H9 (cell line): ENCODE measurements at regions not wholly inside any gene's neighbourhood (a gene's known extent, or its start where the extent isn't known, plus 50 kb on each side); places are given as distances from the start of the nearest gene placed in this dataset.

Source experiments
- DNase-seq: peaks from one replicate; pipeline ENCODE4 v3.0.0-alpha.2; 2017
- H2AFZ ChIP-seq: one replicate; pipeline ENCODE4 v1.6.1; 2013; ENCODE audit warnings: mild to moderate bottlenecking, low read length, control low read depth, moderate library complexity
- H2AK5ac ChIP-seq: 2 replicates; pipeline ENCODE4 v1.6.1; 2013; ENCODE audit warnings: low read length, control low read depth, mixed read lengths; ENCODE audit not compliant: insufficient read length
- H2BK120ac ChIP-seq: one replicate; pipeline ENCODE4 v1.6.1; 2013; ENCODE audit warnings: low read depth, mild to moderate bottlenecking, low read length, control low read depth, inconsistent platforms; ENCODE audit not compliant: poor library complexity, severe bottlenecking
- H2BK12ac ChIP-seq: 2 replicates; pipeline ENCODE4 v1.6.1; 2013; ENCODE audit warnings: low read length, control low read depth, mixed read lengths, low read depth; ENCODE audit not compliant: insufficient read length
- H2BK15ac ChIP-seq: 2 replicates; pipeline ENCODE4 v1.6.1; 2013; ENCODE audit warnings: low read depth, low read length, control low read depth
- H2BK20ac ChIP-seq: one replicate; pipeline ENCODE4 v1.6.1; 2013; ENCODE audit warnings: low read depth, mild to moderate bottlenecking, low read length, control low read depth, inconsistent platforms; ENCODE audit not compliant: poor library complexity, severe bottlenecking
- H2BK5ac ChIP-seq: 2 replicates; pipeline ENCODE4 v1.6.1; 2013; ENCODE audit warnings: low read length, control low read depth, mixed read lengths; ENCODE audit not compliant: insufficient read length
- H3K14ac ChIP-seq: 2 replicates; pipeline ENCODE4 v1.6.1; 2013; ENCODE audit warnings: low read length, control low read depth; ENCODE audit not compliant: insufficient read depth
- H3K18ac ChIP-seq: 2 replicates; pipeline ENCODE4 v1.6.1; 2013; ENCODE audit warnings: low read depth, mild to moderate bottlenecking, mixed read lengths, low read length, control low read depth; ENCODE audit not compliant: insufficient read length
- H3K23ac ChIP-seq: 2 replicates; pipeline ENCODE4 v1.6.1; 2013; ENCODE audit warnings: low read length, control low read depth, mixed read lengths, low read depth; ENCODE audit not compliant: insufficient read length
- H3K23me2 ChIP-seq: 2 replicates; pipeline ENCODE4 v1.6.1; 2013; ENCODE audit warnings: low read depth, mild to moderate bottlenecking, mixed read lengths, low read length, control low read depth; ENCODE audit not compliant: insufficient read length, poor library complexity, severe bottlenecking
- H3K27ac ChIP-seq: 2 replicates; pipeline ENCODE4 v1.5.1; 2013; ENCODE audit warnings: low read length, control low read depth, mixed read lengths, low read depth; ENCODE audit not compliant: insufficient read length
- H3K27me3 ChIP-seq: 2 replicates; pipeline ENCODE4 v1.6.1; 2013; ENCODE audit warnings: low read length, control low read depth, inconsistent platforms; ENCODE audit not compliant: insufficient read depth
- H3K4ac ChIP-seq: 2 replicates; pipeline ENCODE4 v1.6.1; 2013; ENCODE audit warnings: low read depth, mild to moderate bottlenecking, control low read depth, inconsistent platforms, low read length, moderate library complexity
- H3K4me1 ChIP-seq: 2 replicates; pipeline ENCODE4 v1.6.1; 2013; ENCODE audit warnings: low read length, control low read depth, inconsistent platforms; ENCODE audit not compliant: insufficient read depth
- H3K4me2 ChIP-seq: 2 replicates; pipeline ENCODE4 v1.6.1; 2013; ENCODE audit warnings: low read length, control low read depth, mixed read lengths; ENCODE audit not compliant: insufficient read length, insufficient read depth
- H3K56ac ChIP-seq: 2 replicates; pipeline ENCODE4 v1.6.1; 2013; ENCODE audit warnings: low read depth, mild to moderate bottlenecking, mixed read lengths, low read length, control low read depth; ENCODE audit not compliant: insufficient read length
- H3K79me1 ChIP-seq: 2 replicates; pipeline ENCODE4 v1.6.1; 2013; ENCODE audit warnings: low read depth, mild to moderate bottlenecking, moderate library complexity, low read length, control low read depth, inconsistent platforms; ENCODE audit not compliant: insufficient read depth, poor library complexity, severe bottlenecking
- H3K79me2 ChIP-seq: 2 replicates; pipeline ENCODE4 v1.6.1; 2013; ENCODE audit warnings: low read length, control low read depth, inconsistent platforms; ENCODE audit not compliant: insufficient read depth
- H3K9ac ChIP-seq: 2 replicates; pipeline ENCODE4 v1.6.1; 2013; ENCODE audit warnings: low read length, control low read depth, mixed read lengths; ENCODE audit not compliant: insufficient read length; ENCODE audit errors: extremely low read depth
- H3K9me3 ChIP-seq: one replicate; pipeline ENCODE4 v1.6.1; 2013; ENCODE audit warnings: low read depth, low read length, inconsistent platforms; ENCODE audit not compliant: control insufficient read depth
- H3T11ph ChIP-seq: one replicate; pipeline ENCODE4 v1.6.1; 2013; ENCODE audit warnings: mild to moderate bottlenecking, low read length, control low read depth, inconsistent platforms
- H4K20me1 ChIP-seq: one replicate; pipeline ENCODE4 v1.6.1; 2013; ENCODE audit not compliant: control insufficient read depth, insufficient read length, insufficient read depth
- H4K5ac ChIP-seq: 2 replicates; pipeline ENCODE4 v1.6.1; 2013; ENCODE audit warnings: low read depth, mild to moderate bottlenecking, mixed read lengths, low read length, control low read depth; ENCODE audit not compliant: insufficient read length
- H4K8ac ChIP-seq: replicated peaks from 2 replicates; pipeline ENCODE4 v1.6.1; 2013; ENCODE audit warnings: low read length, control low read depth, mixed read lengths, low read depth; ENCODE audit not compliant: insufficient read length
- H4K91ac ChIP-seq: 2 replicates; pipeline ENCODE4 v1.6.1; 2013; ENCODE audit warnings: low read depth, mild to moderate bottlenecking, moderate library complexity, mixed read lengths, low read length, control low read depth; ENCODE audit not compliant: insufficient read length
- H3K27ac Mint-ChIP-seq, 3 experiments: 2 replicates in 2 of 3; 3 replicates in 1 of 3; pipeline ENCODE4 v1.8.0; 2020 to 2021; ENCODE audit warnings: mixed read lengths in 3 of 3, mild to moderate bottlenecking in 1 of 3, moderate library complexity in 1 of 3
- H3K27me3 Mint-ChIP-seq: 2 replicates; pipeline ENCODE4 v1.8.0; 2021; ENCODE audit warnings: low read depth, mild to moderate bottlenecking, moderate library complexity, mixed read lengths
- H3K36me3 Mint-ChIP-seq, 3 experiments: 2 replicates in 2 of 3; 3 replicates in 1 of 3; pipeline ENCODE4 v1.8.0; 2020 to 2021; ENCODE audit warnings: low read depth in 3 of 3, mixed read lengths in 3 of 3; ENCODE audit not compliant: insufficient read depth in 1 of 3
- H3K4me1 Mint-ChIP-seq, 2 experiments: 2 replicates each; pipeline ENCODE4 v1.8.0; 2020; ENCODE audit warnings: mixed read lengths in 2 of 2
- H3K4me3 Mint-ChIP-seq, 2 experiments: 2 replicates in 1 of 2; 3 replicates in 1 of 2; pipeline ENCODE4 v1.8.0; 2020 to 2021; ENCODE audit warnings: mild to moderate bottlenecking in 2 of 2, mixed read lengths in 2 of 2, moderate library complexity in 1 of 2
- H3K9me3 Mint-ChIP-seq, 2 experiments: 2 replicates in 1 of 2; 3 replicates in 1 of 2; pipeline ENCODE4 v1.8.0; 2020; ENCODE audit warnings: mild to moderate bottlenecking in 2 of 2, mixed read lengths in 2 of 2, moderate library complexity in 1 of 2
- CTCF ChIP-seq: fragments of 200-600 bp; sonication (generic); conservative IDR thresholded peaks from 3 replicates; pipeline ENCODE4 v1.8.0; 2021; ENCODE audit warnings: antibody characterized with exemption, mild to moderate bottlenecking
- WGBS: extraction: QIAGEN DNeasy Blood & Tissue Kit; methylation state at CpG from one replicate; pipeline ENCODE4 v1.1.7; 2013; ENCODE audit warnings: missing lambda C conversion rate, low lambda C conversion rate, mixed read lengths; ENCODE audit not compliant: insufficient read length; ENCODE audit errors: extremely low coverage; 5-methylcytosine and 5-hydroxymethylcytosine counted together

DNA sequence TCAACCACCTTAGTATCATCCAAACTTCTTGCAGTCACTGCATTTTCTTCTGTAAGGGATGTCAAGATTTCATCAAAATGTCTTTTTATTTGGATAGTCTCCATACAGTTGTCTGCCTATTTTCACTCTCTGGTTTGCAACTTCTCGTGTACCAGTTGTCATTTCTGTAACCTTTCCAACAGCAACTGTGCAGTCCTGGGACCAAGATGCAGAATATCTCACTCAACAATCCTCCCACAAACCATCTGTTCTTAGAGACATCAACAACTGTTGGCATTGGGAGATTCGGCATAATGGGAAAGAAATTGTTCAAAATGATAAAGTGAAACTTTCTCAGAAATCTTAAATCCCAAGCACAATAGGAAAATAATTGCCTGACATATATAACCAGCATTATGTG is 933.6 kb upstream of the SLC39A10 start:
- Histone ChIP-seq H2BK20ac (no peak overlapping the region), H3T11ph (no peak overlapping the region), H2BK15ac (no peak overlapping the region), H2AFZ (no peak overlapping the region), H3K9ac (no peak overlapping the region), H3K18ac (no peak overlapping the region), H4K5ac (no peak overlapping the region), H3K4ac (no peak overlapping the region), H3K23me2 (no peaks in the 10 kb centered on the region), H3K27me3 (no peaks in the 10 kb centered on the region), H4K8ac (no peak overlapping the region), H4K91ac (no peak overlapping the region), H3K4me2 (no peak overlapping the region), H2AK5ac (no peak overlapping the region), H3K4me1 (no peaks in the 10 kb centered on the region), H2BK12ac (no peak overlapping the region), H4K20me1 (no peaks in the 10 kb centered on the region), H2BK120ac (no peak overlapping the region), H3K9me3 (no peaks in the 10 kb centered on the region), H3K14ac (no peak overlapping the region), H3K79me1 (no peaks in the 10 kb centered on the region), H3K56ac (no peak overlapping the region), H3K23ac (no peak overlapping the region), H3K27ac (no peak overlapping the region), H2BK5ac (no peak overlapping the region), H3K79me2 (no peaks in the 10 kb centered on the region)
- DNase-seq = no peak
- Mint-ChIP-seq H3K27ac (no peak overlapping the region), H3K4me1 (no peaks in the 10 kb centered on the region), H3K4me3 (no peak overlapping the region), H3K36me3 (no peaks in the 10 kb centered on the region), H3K27me3 (peaks cover 1% of the 10 kb centered on the region; the same call in 1 of the 2 replicates), H3K9me3 (no peaks in the 10 kb centered on the region)
- no CpG with 5 or more reads among the region's 2 CpGs for WGBS
- no peak for TF ChIP-seq CTCF
